ENCODE measurements at regions not wholly inside any gene's neighbourhood (a gene's known extent, or its start where the extent isn't known, plus 50 kb on each side); places are given as distances from the start of the nearest gene placed in this dataset.
"Not testable (repeated sequence)": the region's sequence is repeated elsewhere in the genome, so short reads cannot be mapped to it uniquely, and the experiment has no call there.

- no peak for DNase-seq (ENCODE audit: low read depth in 4 of 4, low spot score in 1 of 4)
Observed at GRCh38 chr9:28413471-28413870, 840.2 kb upstream of the C9orf72 start.

- no peak for DNase-seq (ENCODE audit: low read depth in 4 of 4, low spot score in 1 of 4)
Observed at GRCh38 chr9:28423255-28423654, 850.0 kb upstream of the C9orf72 start.

- DNase-seq (ENCODE audit: low read depth in 4 of 4, low spot score in 1 of 4), result no peak
Observed at GRCh38 chr9:28435456-28435855, 862.2 kb upstream of the C9orf72 start.

- DNase-seq (ENCODE audit: low read depth in 4 of 4, low spot score in 1 of 4), result no peak
Observed at GRCh38 chr9:28439688-28440087, 866.4 kb upstream of the C9orf72 start.

- no peak for DNase-seq (ENCODE audit: low read depth in 4 of 4, low spot score in 1 of 4)
Observed at GRCh38 chr9:28443461-28443860, 870.2 kb upstream of the C9orf72 start.

- DNase-seq (ENCODE audit: low read depth in 4 of 4, low spot score in 1 of 4), result no peak
Observed at GRCh38 chr9:28444637-28445036, 871.4 kb upstream of the C9orf72 start.

GRCh38 chr9:28445211-28445610, 871.9 kb upstream of the C9orf72 start:
- no peak for DNase-seq (ENCODE audit: low read depth in 4 of 4, low spot score in 1 of 4)

GRCh38 chr9:28453918-28454317, 880.6 kb upstream of the C9orf72 start:
- DNase-seq (ENCODE audit: low read depth in 4 of 4, low spot score in 1 of 4), result no peak

GRCh38 chr9:28456861-28457260, 883.6 kb upstream of the C9orf72 start:
- no peak for DNase-seq (ENCODE audit: low read depth in 4 of 4, low spot score in 1 of 4)

- DNase-seq (ENCODE audit: low read depth in 4 of 4, low spot score in 1 of 4), result no peak
Observed at GRCh38 chr9:28464481-28465216, 891.4 kb upstream of the C9orf72 start.

GRCh38 chr9:28471261-28471660, 898.0 kb upstream of the C9orf72 start:
- DNase-seq (ENCODE audit: low read depth in 4 of 4, low spot score in 1 of 4), result no peak

GRCh38 chr9:28487561-28487960, 914.3 kb upstream of the C9orf72 start:
- DNase-seq (ENCODE audit: low read depth in 4 of 4, low spot score in 1 of 4), result no peak

- DNase-seq (ENCODE audit: low read depth in 4 of 4, low spot score in 1 of 4), result no peak
Observed at GRCh38 chr9:28491121-28491520, 917.8 kb upstream of the C9orf72 start.

GRCh38 chr9:28498168-28498567, 924.9 kb upstream of the C9orf72 start:
- not testable (repeated sequence) for DNase-seq (ENCODE audit: low read depth in 4 of 4, low spot score in 1 of 4)

- DNase-seq (ENCODE audit: low read depth in 4 of 4, low spot score in 1 of 4), result no peak
Observed at GRCh38 chr9:28502189-28502588, 928.9 kb upstream of the C9orf72 start.

- no peak for DNase-seq (ENCODE audit: low read depth in 4 of 4, low spot score in 1 of 4)
Observed at GRCh38 chr9:28502741-28503140, 929.5 kb upstream of the C9orf72 start.

- DNase-seq (ENCODE audit: low read depth in 4 of 4, low spot score in 1 of 4), result no peak
Observed at GRCh38 chr9:28503573-28503972, 930.3 kb upstream of the C9orf72 start.

- no peak for DNase-seq (ENCODE audit: low read depth in 4 of 4, low spot score in 1 of 4)
Observed at GRCh38 chr9:28518439-28518838, 945.2 kb upstream of the C9orf72 start.

- DNase-seq (ENCODE audit: low read depth in 4 of 4, low spot score in 1 of 4), result not testable (repeated sequence)
Observed at GRCh38 chr9:28524309-28524708, 951.0 kb upstream of the C9orf72 start.

- DNase-seq (ENCODE audit: low read depth in 4 of 4, low spot score in 1 of 4), result no peak
Observed at GRCh38 chr9:28528049-28528448, 954.8 kb upstream of the C9orf72 start.

GRCh38 chr9:28538132-28538531, 964.9 kb upstream of the C9orf72 start:
- DNase-seq (ENCODE audit: low read depth in 4 of 4, low spot score in 1 of 4), result no peak

- no peak for DNase-seq (ENCODE audit: low read depth in 4 of 4, low spot score in 1 of 4)
Observed at GRCh38 chr9:28539434-28540070, 966.3 kb upstream of the C9orf72 start.

GRCh38 chr9:28542928-28543327, 969.6 kb upstream of the C9orf72 start:
- no peak for DNase-seq (ENCODE audit: low read depth in 4 of 4, low spot score in 1 of 4)

Measured in stimulated activated CD4-positive, alpha-beta T cell treated with anti-CD3 and anti-CD28 coated beads, Interleukin-1b, Interleukin-23, amount 100 ng/mL, for 24 hours (primary cell).